Liver (tissue), 8 donors: ENCODE measurements at regions not wholly inside any gene's neighbourhood (a gene's known extent, or its start where the extent isn't known, plus 50 kb on each side); places are given as distances from the start of the nearest gene placed in this dataset.

Source experiments
- DNase-seq: peaks from one replicate; pipeline ENCODE4 v3.0.0-alpha.2; 2017; ENCODE audit warnings: low spot score
- H3K27ac ChIP-seq, 2 donors: one replicate each; pipeline ENCODE4 v1.7.0; 2013; ENCODE audit warnings: inconsistent platforms in 2 of 2, low read length in 2 of 2, control low read depth in 1 of 2, low read depth in 1 of 2, mild to moderate bottlenecking in 1 of 2
- H3K27me3 ChIP-seq, 4 donors: one replicate each; pipeline versions ENCODE4 v1.6.1 to v1.7.0; 2013; ENCODE audit warnings: low read length in 3 of 4, inconsistent platforms in 1 of 4, mild to moderate bottlenecking in 1 of 4, moderate library complexity in 1 of 4; ENCODE audit not compliant: control insufficient read depth in 4 of 4, insufficient read depth in 4 of 4
- H3K36me3 ChIP-seq, 4 donors: one replicate each; pipeline versions ENCODE4 v1.6.1 to v1.7.0; 2013; ENCODE audit warnings: low read length in 3 of 4, mild to moderate bottlenecking in 3 of 4, low read depth in 1 of 4, moderate library complexity in 1 of 4; ENCODE audit not compliant: control insufficient read depth in 4 of 4, insufficient read depth in 3 of 4
- H3K4me1 ChIP-seq, 4 donors: one replicate each; pipeline versions ENCODE4 v1.6.1 to v1.7.0; 2013; ENCODE audit warnings: low read length in 3 of 4, mild to moderate bottlenecking in 3 of 4, moderate library complexity in 1 of 4; ENCODE audit not compliant: control insufficient read depth in 4 of 4, insufficient read depth in 4 of 4
- H3K4me3 ChIP-seq, 3 donors: one replicate each; pipeline versions ENCODE4 v1.6.1 to v1.7.0; 2013; ENCODE audit warnings: low read length in 3 of 3, control low read depth in 1 of 3, low read depth in 1 of 3, mild to moderate bottlenecking in 1 of 3
- H3K9ac ChIP-seq, 2 donors: one replicate each; pipeline ENCODE4 v1.7.0; 2013; ENCODE audit warnings: low read length in 2 of 2, mild to moderate bottlenecking in 2 of 2, moderate library complexity in 2 of 2, control low read depth in 1 of 2, low read depth in 1 of 2
- H3K9me3 ChIP-seq, 4 donors: one replicate each; pipeline versions ENCODE4 v1.6.1 to v1.7.0; 2013; ENCODE audit warnings: low read length in 3 of 4; ENCODE audit not compliant: control insufficient read depth in 4 of 4
- FOXA1 ChIP-seq: IDR thresholded peaks from 2 replicates; pipeline ENCODE4 v1.6.1; 2016; ENCODE audit warnings: antibody characterized with exemption
- FOXA2 ChIP-seq: IDR thresholded peaks from 2 replicates; pipeline ENCODE4 v1.6.1; 2016; ENCODE audit warnings: antibody characterized with exemption
- GABPA ChIP-seq, 2 donors: IDR thresholded peaks in 1 of 2; conservative IDR thresholded peaks in 1 of 2; 2 replicates each; pipeline ENCODE4 v1.6.1; 2016; ENCODE audit warnings: antibody characterized with exemption in 2 of 2, mild to moderate bottlenecking in 1 of 2, moderate library complexity in 1 of 2
- HNF4A ChIP-seq, 2 donors: conservative IDR thresholded peaks; 2 replicates each; pipeline ENCODE4 v1.6.1; 2016; ENCODE audit warnings: antibody characterized with exemption in 2 of 2, mild to moderate bottlenecking in 2 of 2
- HNF4G ChIP-seq: IDR thresholded peaks from 2 replicates; pipeline ENCODE4 v1.6.1; 2016; ENCODE audit warnings: antibody characterized with exemption
- JUND ChIP-seq, 2 donors: IDR thresholded peaks; 2 replicates each; pipeline ENCODE4 v1.6.1; 2016; ENCODE audit warnings: antibody characterized with exemption in 2 of 2
- NR2F2 ChIP-seq: IDR thresholded peaks from 2 replicates; pipeline ENCODE4 v1.6.1; 2016; ENCODE audit warnings: antibody characterized with exemption
- RAD21 ChIP-seq, 2 donors: IDR thresholded peaks; 2 replicates each; pipeline ENCODE4 v1.6.1; 2016; ENCODE audit warnings: antibody characterized with exemption in 2 of 2, mild to moderate bottlenecking in 2 of 2
- RXRA ChIP-seq, 2 donors: IDR thresholded peaks; 2 replicates each; pipeline ENCODE4 v1.6.1; 2017 to 2018; ENCODE audit warnings: antibody characterized with exemption in 2 of 2, mild to moderate bottlenecking in 1 of 2
- SP1 ChIP-seq: IDR thresholded peaks from 2 replicates; pipeline ENCODE4 v1.6.1; 2018; ENCODE audit warnings: antibody characterized with exemption, mild to moderate bottlenecking
- TAF1 ChIP-seq: conservative IDR thresholded peaks from 2 replicates; pipeline ENCODE4 v1.6.1; 2016; ENCODE audit warnings: antibody characterized with exemption, mild to moderate bottlenecking
- WGBS: extraction: QIAGEN DNeasy Blood & Tissue Kit; methylation state at CpG from one replicate; pipeline ENCODE4 v1.1.7; 2013; 5-methylcytosine and 5-hydroxymethylcytosine counted together
- TF ChIP-seq, protein P1 (sequence below): IDR thresholded peaks from 2 replicates; pipeline ENCODE4 v1.6.1; 2016; ENCODE audit warnings: antibody characterized with exemption
- TF ChIP-seq, protein P2 (sequence below): IDR thresholded peaks from 2 replicates; pipeline ENCODE4 v1.6.1; 2016; ENCODE audit warnings: antibody characterized with exemption
- TF ChIP-seq, protein P3 (sequence below): IDR thresholded peaks from 2 replicates; pipeline ENCODE4 v1.6.1; 2016; ENCODE audit warnings: antibody characterized with exemption
- TF ChIP-seq, protein P4 (sequence below): fragments of 150-350 bp; IDR thresholded peaks from 2 replicates; pipeline ENCODE4 v1.5.1; 2017; ENCODE audit warnings: improper control_type of control experiment, low read depth, low read length; ENCODE audit not compliant: missing input control
- TF ChIP-seq, protein P5 (sequence below): IDR thresholded peaks from 2 replicates; pipeline ENCODE4 v1.6.1; 2016; ENCODE audit warnings: antibody characterized with exemption, mild to moderate bottlenecking
- donor health status: healthy.
- donor health status: healthy.
- donor health status: healthy.
- donor health status: healthy.
- donor health status: healthy.

DNA sequence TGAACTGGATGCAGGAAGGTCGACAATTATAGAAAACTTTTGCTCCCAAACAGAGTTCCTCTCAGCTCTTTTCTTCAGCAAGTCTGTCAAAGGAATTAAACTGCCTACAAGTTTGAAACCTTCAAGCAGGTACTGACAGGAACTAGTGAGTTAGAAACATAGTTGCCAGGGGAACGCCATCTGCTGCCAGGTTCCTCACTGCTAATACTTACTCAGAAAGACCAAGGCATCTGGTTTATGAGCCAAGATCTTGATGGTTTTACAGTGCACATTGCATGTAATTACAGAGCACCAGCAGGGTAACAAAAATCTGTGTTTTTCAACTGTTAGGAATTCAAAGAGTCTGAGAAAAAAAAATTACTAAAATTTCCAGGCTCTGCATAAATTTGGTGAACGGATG lies 300.0 kb upstream of the NRG3 start:
- H3K9me3 ChIP-seq, result peaks cover 0 to 3% (median 0%) of the 10 kb centered on the region in 4 donors

DNA sequence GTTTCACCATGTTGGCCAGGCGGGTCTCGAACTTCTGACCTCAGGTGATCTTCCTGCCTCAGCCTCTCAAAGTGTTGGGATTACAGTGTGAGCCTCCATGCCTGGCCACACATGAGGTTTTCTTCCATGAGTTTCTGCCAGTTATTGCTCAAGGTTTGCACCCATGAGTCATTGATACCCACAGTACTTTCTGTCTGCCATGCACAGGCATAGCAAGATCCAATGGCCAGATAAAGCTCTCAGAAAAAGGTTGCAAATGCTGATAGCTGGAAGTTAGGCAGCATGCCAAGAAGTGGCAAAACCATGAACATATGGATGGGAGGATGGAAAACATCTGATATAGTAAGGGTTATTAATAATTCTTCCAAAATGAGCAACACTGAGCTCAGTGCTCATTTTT lies 298.7 kb upstream of the NRG3 start:
- 90% methylated on average over 2 of the region's 2 CpGs for WGBS
- H3K27ac ChIP-seq, result no peak overlapping the region
- no peaks in the 10 kb centered on the region for H3K27me3 ChIP-seq
- H3K36me3 ChIP-seq, result no peaks in the 10 kb centered on the region
- DNase-seq, result no peak
- peaks cover 0 to 3% (median 0%) of the 10 kb centered on the region in 4 donors for H3K9me3 ChIP-seq
- H3K9ac ChIP-seq, result no peak overlapping the region
- H3K4me1 ChIP-seq, result no peaks in the 10 kb centered on the region
- H3K4me3 ChIP-seq, result no peak overlapping the region
- TF ChIP-seq FOXA2 (no peak), HNF4A (conservative IDR thresholded peaks at IDR 0.05) (no peak), HNF4G (no peak), RAD21 (IDR thresholded peaks at IDR 0.05) (no peak), TAF1 (no peak)
- TF ChIP-seq, protein P1, sequence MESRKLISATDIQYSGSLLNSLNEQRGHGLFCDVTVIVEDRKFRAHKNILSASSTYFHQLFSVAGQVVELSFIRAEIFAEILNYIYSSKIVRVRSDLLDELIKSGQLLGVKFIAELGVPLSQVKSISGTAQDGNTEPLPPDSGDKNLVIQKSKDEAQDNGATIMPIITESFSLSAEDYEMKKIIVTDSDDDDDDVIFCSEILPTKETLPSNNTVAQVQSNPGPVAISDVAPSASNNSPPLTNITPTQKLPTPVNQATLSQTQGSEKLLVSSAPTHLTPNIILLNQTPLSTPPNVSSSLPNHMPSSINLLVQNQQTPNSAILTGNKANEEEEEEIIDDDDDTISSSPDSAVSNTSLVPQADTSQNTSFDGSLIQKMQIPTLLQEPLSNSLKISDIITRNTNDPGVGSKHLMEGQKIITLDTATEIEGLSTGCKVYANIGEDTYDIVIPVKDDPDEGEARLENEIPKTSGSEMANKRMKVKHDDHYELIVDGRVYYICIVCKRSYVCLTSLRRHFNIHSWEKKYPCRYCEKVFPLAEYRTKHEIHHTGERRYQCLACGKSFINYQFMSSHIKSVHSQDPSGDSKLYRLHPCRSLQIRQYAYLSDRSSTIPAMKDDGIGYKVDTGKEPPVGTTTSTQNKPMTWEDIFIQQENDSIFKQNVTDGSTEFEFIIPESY, result no peak
- TF ChIP-seq, protein P2, sequence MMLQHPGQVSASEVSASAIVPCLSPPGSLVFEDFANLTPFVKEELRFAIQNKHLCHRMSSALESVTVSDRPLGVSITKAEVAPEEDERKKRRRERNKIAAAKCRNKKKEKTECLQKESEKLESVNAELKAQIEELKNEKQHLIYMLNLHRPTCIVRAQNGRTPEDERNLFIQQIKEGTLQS, result no peak
- TF ChIP-seq, protein P3, sequence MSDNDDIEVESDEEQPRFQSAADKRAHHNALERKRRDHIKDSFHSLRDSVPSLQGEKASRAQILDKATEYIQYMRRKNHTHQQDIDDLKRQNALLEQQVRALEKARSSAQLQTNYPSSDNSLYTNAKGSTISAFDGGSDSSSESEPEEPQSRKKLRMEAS, result no peak

More for the DNA sequence above, 300.0 kb upstream of the NRG3 start:
- no peak overlapping the region for H3K4me3 ChIP-seq
- TF ChIP-seq, protein P4, sequence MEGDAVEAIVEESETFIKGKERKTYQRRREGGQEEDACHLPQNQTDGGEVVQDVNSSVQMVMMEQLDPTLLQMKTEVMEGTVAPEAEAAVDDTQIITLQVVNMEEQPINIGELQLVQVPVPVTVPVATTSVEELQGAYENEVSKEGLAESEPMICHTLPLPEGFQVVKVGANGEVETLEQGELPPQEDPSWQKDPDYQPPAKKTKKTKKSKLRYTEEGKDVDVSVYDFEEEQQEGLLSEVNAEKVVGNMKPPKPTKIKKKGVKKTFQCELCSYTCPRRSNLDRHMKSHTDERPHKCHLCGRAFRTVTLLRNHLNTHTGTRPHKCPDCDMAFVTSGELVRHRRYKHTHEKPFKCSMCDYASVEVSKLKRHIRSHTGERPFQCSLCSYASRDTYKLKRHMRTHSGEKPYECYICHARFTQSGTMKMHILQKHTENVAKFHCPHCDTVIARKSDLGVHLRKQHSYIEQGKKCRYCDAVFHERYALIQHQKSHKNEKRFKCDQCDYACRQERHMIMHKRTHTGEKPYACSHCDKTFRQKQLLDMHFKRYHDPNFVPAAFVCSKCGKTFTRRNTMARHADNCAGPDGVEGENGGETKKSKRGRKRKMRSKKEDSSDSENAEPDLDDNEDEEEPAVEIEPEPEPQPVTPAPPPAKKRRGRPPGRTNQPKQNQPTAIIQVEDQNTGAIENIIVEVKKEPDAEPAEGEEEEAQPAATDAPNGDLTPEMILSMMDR, result no peak
- TF ChIP-seq NR2F2 (no peak), HNF4G (no peak), GABPA (IDR thresholded peaks at IDR 0.05 in 1 of 2, conservative IDR thresholded peaks at IDR 0.05 in 1 of 2) (no peak), FOXA1 (no peak), TAF1 (no peak), SP1 (no peak), FOXA2 (no peak), RAD21 (IDR thresholded peaks at IDR 0.05) (no peak), JUND (IDR thresholded peaks at IDR 0.05) (no peak), HNF4A (conservative IDR thresholded peaks at IDR 0.05) (no peak), RXRA (IDR thresholded peaks at IDR 0.05) (no peak)
- TF ChIP-seq, protein P3, result no peak
- TF ChIP-seq, protein P5, sequence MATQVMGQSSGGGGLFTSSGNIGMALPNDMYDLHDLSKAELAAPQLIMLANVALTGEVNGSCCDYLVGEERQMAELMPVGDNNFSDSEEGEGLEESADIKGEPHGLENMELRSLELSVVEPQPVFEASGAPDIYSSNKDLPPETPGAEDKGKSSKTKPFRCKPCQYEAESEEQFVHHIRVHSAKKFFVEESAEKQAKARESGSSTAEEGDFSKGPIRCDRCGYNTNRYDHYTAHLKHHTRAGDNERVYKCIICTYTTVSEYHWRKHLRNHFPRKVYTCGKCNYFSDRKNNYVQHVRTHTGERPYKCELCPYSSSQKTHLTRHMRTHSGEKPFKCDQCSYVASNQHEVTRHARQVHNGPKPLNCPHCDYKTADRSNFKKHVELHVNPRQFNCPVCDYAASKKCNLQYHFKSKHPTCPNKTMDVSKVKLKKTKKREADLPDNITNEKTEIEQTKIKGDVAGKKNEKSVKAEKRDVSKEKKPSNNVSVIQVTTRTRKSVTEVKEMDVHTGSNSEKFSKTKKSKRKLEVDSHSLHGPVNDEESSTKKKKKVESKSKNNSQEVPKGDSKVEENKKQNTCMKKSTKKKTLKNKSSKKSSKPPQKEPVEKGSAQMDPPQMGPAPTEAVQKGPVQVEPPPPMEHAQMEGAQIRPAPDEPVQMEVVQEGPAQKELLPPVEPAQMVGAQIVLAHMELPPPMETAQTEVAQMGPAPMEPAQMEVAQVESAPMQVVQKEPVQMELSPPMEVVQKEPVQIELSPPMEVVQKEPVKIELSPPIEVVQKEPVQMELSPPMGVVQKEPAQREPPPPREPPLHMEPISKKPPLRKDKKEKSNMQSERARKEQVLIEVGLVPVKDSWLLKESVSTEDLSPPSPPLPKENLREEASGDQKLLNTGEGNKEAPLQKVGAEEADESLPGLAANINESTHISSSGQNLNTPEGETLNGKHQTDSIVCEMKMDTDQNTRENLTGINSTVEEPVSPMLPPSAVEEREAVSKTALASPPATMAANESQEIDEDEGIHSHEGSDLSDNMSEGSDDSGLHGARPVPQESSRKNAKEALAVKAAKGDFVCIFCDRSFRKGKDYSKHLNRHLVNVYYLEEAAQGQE, result no peak
- TF ChIP-seq, protein P2, result no peak
- TF ChIP-seq, protein P1, result no peak
- no peak for DNase-seq
- WGBS, result 44% methylated on average over 3 of the region's 3 CpGs
- no peaks in the 10 kb centered on the region for H3K4me1 ChIP-seq
- H3K27me3 ChIP-seq, result peaks cover 0 to under 1% (median 0%) of the 10 kb centered on the region in 4 donors
- H3K36me3 ChIP-seq, result no peaks in the 10 kb centered on the region
- no peak overlapping the region for H3K9ac ChIP-seq
- no peak overlapping the region for H3K27ac ChIP-seq
